ENCODE measurements at regions not wholly inside any gene's neighbourhood (a gene's known extent, or its start where the extent isn't known, plus 50 kb on each side); places are given as distances from the start of the nearest gene placed in this dataset.

- TF ChIP-seq POLR2A (IDR thresholded peaks at IDR 0.05), result no peak
- TF ChIP-seq CTCF (IDR thresholded peaks at IDR 0.05), result no peak
- no peak for TF ChIP-seq POLR2AphosphoS5 (IDR thresholded peaks at IDR 0.05)
These were observed 245.1 kb downstream of the POTED start for GRCh38 chr21:13854638-13855037.
